Endometrial microvascular endothelial cells (primary cell): ENCODE measurements at regions not wholly inside any gene's neighbourhood (a gene's known extent, or its start where the extent isn't known, plus 50 kb on each side); places are given as distances from the start of the nearest gene placed in this dataset.

Experiments used
- in situ Hi-C: cut with HindIII; loops from 2 replicates; pipeline ENCODE4 v1.10.0; 2017; ENCODE audit warnings: low sequenced_read_pairs, low pct_unique_long_range_greater_than_20kb; ENCODE audit errors: inconsistent ontology term

GRCh38 chr6:44667226-44667625, 279.7 kb downstream of the CDC5L start:
- in situ Hi-C loops: no loop called here

DNA sequence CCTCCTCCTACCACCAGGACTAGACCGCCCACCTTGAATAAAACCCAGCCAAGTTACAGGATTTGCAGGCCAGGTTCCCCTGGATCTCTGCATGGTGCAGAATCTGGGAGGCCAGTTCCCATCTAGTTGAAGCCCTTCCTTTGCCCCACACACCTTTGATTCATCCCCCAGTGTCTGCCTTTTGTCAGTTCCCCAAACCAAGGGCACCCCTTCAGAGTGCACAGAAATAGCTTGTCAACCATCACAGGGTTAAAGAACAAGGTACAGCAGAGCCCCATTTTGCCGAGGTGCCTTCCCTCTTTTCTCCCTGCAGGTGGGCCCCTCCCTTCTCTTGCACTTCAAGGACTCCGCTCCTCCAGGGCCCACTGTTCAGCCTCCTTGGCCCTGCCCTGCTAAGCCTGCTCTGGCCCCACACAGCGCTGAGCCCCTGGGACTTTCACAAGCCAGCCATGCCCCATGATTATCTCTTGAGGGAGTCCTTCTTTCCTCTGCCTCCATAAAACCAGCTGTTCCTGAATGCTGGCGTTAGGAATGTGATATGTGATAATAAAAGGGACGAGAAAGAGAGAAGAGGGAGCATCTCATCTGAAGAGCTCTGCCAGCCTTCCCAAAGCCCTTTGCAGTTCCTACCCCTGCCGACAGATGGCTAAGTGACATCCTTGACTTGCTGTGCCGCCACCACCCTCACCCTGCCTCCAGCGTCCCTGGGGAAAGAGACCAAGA, 280.3 kb downstream of the CDC5L start:
- in situ Hi-C loops: no loop called here

DNA sequence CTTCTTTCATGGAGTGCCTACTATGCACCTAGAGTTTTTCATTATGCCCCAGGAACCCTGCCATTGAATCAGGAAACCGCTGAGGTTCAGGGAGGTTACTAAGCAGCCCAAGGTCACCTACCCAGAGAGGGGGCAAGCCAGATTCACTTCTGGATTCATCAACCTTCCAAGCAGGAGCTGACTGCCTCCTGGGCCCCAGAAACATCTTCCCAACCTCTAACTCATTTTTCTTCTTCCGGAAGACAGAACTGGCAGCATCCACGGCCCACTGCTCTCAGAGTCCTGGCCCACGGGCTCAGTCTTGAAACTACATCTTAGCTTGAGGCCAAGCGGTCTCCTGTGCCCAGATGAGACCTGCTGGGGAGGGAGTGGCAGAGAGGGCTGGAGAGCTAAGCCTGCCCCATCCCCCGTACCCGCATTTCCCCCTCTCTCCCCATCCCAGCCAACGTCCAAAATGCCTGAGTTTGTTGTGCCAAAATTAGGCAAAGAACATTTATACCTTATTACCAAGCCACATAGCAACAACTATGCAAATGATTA, 281.0 kb downstream of the CDC5L start:
- in situ Hi-C loops: no loop called here

DNA sequence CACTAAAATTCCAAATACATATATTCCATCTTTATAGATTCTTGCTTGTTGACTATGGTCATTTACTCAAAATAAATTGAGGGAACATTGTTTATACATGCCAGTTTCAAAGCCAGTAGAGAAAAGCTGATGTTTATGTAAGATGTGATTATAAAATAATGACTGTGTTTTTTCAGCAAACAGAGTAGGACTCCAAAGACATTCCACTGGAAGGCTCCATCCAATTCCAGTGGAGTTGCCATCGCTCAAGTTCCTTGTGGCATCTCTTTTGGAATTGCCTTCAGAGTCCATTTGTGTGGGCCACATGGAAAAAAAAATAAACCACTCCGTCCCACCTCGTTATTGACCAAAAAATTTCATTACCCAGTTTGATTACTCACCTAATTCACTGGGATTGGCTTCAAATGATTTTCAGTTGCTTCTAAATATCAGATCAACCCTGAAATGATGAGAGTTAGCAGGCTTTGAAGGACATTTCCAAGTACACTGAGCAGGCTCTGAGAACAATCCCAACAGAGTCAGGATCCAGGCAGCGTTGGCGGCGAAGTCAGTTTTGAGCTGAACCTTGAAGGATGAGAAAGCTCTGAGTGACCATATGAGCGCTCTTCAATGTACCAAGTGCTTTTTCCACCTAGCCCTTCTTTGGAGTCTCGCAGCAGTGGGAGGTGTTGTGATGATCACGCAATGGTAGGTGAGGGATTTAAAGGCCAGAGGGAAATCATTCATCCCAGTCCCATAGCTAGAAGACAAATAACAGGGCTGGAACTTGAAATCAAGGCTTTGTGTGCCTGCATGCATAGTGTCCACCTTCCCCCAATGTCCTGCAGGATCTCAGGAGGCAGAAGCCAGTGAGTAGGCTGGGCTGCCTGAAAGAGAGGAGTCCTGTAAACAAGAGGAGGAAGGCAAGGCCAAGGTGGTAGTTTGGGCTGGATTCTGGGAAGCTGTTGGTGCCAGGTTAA, 281.7 kb downstream of the CDC5L start:
- in situ Hi-C loops: no loop called here

- in situ Hi-C loops: no loop called here
Observed at GRCh38 chr6:44670146-44670545, 282.6 kb downstream of the CDC5L start.

GRCh38 chr6:44671333-44671732, 283.8 kb downstream of the CDC5L start:
- in situ Hi-C loops: no loop called here

DNA sequence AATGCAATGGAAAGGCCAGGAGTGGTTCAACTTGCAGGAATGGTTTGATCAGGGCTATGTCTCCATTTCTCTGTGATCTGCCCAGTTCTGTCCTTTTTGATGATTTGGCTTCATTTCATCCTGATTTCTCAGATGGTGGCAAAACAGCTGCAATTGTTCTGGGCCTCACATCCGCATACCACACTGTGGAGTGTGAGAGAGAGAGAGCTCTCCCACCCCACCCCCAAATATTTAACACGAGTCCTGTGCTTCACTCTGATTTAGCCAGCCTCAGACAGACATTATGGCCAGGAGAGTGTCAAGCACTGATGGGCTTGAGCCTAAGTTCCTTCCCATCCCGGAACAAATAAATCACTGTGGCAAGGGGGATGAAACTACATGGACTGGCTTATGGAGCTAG, 284.6 kb downstream of the CDC5L start:
- in situ Hi-C loops: no loop called here

- in situ Hi-C loops: no loop called here
Observed at GRCh38 chr6:44672841-44673240, 285.3 kb downstream of the CDC5L start.

DNA sequence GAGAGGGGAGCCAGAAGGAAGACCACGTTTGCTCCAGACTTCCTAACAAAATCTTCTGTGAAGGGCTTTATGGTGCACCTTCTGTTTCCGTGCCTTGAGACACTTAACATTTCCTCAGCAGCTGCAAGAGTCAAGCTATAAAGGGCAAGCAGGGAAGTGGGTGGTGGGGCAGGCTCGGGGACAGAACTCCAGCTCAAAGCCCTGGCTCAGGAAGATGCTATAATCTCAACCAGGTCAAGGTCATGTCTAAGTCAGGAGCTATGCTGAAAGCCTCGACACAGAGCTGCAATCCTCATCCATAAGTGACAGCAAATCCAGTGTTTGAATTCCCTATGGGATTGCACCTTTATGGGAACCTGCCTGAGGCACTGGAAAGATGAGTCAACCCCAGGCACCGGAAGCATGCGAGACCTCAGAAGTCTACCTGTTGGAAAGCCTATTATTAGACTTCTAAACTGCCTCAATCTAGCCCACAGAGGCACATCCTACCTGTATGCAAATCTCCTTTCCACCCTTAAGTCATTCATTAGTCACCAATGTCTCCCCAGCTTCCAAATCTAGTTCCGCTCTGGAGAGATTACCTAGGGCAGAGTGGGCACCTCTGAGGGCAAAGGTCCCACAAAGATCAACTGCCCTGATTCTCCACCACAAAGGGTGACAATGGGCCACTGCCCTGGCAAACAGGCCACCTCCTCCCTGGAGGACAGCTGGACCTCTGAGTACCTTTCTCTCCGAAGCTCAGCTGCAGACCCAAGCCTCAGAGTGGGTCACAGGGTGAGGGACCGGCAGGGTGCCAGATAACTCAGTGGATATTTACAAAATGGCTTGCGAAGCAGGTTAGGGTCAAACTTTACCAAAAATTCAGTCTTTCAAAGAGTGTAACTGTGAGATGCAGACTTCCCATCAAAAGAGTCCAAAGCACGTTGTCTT, 287.0 kb downstream of the CDC5L start:
- in situ Hi-C loops: no loop called here

DNA sequence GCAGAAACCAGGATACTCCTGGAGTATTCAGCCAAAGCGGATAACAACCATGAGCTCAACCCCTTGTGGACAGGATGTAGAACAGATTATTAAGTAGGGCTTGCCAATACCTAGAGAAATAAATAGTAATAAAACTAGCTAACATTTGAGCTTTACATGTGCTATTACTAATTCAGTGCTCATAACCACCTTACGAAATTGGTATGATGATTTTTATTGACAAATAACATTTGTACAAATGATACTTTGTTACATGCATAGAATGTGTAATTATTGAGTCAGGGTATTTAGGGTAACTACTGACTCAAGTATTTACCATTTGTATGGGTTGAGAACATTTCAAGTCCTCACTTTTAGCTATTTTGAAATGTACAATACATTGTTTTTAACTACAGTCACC, 287.9 kb downstream of the CDC5L start:
- in situ Hi-C loops: no loop called here

DNA sequence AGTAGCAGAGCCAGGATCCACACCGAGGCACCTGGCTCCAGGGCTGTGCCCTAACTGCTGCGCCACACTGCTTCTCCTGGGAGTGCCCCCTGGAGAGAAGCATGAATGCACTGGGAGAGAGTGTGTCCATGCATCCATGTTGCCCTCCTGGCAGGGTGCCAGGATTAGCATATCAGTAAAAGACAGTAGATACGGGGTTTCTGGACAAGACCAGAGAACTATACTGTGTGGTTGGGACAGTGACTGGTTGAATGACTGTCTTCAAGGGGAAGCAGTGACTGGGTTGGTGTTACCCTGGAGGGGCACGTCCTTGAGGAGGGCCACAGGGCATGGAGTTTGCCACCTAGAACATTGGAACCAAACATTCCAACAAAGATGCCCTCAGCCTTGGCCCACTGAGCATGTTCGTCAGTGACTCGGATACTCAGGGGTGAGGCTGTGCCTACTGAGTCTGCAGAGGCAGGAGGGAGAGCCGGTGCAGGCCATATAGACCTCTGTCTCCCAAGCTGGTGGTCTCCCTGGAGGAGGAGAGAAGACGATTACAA, 288.8 kb downstream of the CDC5L start:
- in situ Hi-C loops: no loop called here

GRCh38 chr6:44676826-44677433, 289.4 kb downstream of the CDC5L start:
- in situ Hi-C loops: no loop called here

DNA sequence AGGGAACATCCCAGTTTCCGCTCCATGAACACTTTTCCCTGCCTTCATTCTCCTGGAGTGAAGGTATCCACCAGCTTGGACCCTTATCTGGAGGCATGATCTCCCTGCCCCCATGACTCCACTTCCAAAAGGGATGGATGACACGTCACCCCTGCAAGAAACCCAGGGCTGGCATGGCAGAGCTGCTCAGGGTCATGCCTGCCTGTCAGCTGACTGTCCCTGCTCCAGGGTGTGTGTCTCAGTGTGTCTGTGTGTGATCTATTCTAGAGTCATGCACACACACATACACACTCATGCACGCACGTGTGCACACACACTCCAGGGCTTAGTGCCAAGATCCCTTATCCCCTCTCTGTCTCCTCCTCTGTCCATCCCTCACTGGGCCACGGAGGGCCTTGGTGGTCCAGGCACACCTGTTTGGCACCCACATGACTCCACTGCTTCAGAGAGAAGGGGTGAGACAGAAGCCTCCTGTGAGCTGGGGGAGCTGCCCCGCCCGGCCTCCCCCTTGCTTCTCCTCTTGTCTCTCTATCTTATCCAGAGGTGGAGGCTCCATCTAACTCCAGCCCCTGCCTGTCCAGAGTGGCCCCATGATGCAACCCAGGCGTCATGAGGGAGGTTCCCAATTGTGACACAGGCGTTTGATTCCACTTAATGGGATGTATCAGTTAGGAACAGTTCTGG, 290.9 kb downstream of the CDC5L start:
- in situ Hi-C loops: no loop called here

DNA sequence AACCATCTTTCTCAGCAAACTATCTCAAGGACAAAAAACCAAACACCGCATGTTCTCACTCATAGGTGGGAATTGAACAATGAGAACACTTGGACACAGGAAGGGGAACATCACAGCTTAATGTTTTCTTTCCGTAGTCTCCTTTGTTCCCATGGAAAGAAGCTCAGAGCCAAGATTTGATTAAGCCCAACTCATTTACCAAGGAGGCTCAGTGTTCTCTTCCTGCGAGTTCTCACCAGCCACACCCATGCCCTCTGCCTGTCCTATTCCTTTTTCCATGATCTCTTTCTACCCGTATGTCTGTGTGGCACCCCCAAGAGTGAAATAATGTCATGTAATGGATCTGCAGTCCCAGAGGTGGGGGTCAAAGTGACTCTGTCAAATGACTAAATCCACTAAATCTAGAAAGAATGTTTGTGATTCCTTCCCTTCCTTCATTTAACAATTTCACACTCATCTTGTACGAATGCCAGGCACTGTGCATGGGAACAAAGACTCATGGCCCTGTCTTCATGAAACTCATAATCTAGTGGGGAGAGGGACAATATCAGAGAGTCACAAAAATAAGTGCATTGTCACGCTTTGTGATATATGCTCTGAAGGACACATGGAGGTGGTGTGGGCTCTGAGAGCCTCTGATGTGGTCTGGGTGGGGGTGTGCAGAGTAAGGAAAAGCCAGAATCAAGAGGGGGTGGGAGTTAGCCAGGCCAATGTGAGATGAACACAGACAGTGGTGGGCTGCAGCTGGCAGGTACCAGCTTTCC, 292.1 kb downstream of the CDC5L start:
- in situ Hi-C loops: no loop called here

- in situ Hi-C loops: no loop called here
Observed at GRCh38 chr6:44680202-44680720, 292.8 kb downstream of the CDC5L start.

GRCh38 chr6:44681761-44682160, 294.3 kb downstream of the CDC5L start:
- in situ Hi-C loops: no loop called here

DNA sequence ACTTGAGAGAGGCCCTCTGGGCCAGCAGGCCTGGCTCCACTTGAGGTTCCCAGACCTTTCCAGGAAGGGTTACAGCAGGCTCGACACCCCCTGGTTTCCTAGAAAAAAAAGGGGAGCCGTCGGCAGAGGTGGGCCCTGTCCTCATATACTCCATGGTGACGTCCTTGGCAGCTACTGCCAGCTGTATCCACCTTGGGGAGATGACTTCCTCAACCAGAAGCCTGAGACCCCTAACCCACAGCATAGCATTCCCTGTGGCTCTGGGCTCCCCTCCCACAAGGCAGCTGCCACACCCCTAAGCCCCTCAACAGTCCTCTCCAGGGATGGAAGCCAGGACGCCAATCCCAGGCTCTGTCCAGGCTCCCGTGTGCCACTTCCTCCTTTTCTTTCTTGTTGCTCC, 294.8 kb downstream of the CDC5L start:
- in situ Hi-C loops: no loop called here
